ENCODE measurements at regions not wholly inside any gene's neighbourhood (a gene's known extent, or its start where the extent isn't known, plus 50 kb on each side); places are given as distances from the start of the nearest gene placed in this dataset.
"Not testable (repeated sequence)": the region's sequence is repeated elsewhere in the genome, so short reads cannot be mapped to it uniquely, and the experiment has no call there.

DNA sequence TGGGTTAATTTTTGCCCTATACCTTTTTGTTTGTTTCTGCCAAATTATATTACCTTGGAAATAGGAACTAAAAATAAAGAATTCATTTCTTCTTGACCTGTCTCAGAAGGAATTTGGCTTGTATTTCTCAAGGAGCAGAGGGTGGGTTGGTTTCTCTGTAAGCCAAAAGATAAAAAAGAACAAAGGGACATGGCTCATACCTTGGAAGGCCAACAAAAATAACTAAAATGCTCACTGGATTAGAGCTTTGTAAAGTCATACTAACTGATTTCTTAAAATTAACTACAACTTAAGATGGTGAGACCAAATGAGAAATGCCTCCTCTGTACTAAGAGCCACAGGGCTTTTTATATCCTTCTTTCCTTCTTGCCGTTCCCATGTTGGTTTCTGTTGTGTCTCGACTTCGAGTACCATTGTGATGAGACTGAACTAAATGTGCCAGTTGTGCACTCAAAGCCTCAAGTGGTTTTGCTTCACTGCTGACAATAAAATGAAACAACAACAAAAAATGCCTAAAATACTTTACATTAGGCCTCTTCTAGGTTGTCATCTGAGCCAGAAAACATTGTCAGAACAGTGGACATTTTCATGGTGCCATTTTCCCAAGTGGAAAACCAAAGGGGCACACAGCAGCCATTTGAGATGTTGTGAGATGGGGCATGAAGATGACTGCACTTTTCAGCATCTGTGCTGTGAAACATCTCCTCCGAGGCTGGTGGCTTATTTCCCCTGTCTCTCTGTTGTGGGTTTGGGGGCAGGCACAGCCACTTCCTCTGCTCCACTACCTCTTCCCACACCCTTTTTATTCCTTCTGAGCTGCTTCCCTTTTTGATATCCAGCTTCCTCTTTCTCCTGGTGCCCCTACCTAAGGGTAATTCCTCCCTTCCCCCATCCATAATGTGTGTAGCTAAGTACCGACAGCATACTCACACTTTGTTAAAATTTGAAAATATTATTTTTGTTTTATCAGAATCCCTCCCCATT, 51.8 kb upstream of the AGR3 start:
- DNase-seq: peak; percentile 15

GRCh38 chr7:16934722-16935340, 53.0 kb upstream of the AGR3 start:
- DNase-seq: no peak

- no peak for DNase-seq
Measured at GRCh38 chr7:16935341-16935735, 53.6 kb upstream of the AGR3 start.

DNA sequence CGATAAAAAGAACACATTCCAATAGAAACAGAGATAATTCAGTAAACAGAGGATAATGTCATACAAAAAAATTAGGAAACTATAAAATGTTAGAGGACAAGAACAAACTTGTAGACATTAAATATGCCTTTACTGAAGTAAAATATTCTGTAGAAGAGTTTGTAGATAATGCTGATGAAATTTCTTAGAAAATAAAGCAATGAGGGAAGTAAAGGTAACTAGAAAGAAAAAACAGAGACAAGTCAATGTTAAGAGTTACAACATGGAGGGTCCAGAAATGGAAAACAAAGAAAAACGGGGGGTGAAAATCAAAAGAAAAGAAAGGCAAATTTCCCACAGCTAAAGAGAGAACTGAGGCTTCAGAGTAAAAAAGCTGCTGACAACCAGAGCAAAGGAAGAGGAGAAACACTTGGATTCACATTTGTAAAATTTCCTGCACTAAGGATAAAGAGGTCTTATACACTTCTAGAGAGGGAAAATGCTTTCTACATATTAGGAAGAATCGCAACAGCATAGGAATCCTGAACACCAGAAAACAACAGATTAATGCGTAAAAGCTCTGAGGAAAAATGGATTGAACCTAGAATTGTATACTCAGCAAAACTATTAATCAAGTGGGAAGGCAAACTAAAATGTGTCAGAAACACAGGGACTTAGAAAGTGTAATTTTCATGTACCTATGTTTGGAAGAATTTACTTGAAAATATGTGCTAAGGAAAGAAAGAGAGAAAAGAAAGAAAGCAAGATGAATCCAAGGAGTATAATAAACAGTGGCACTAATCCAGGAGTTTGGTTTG, 55.0 kb upstream of the AGR3 start:
- no peak for DNase-seq

- no peak for DNase-seq
Measured at GRCh38 chr7:16939161-16939560, 57.4 kb upstream of the AGR3 start.

DNA sequence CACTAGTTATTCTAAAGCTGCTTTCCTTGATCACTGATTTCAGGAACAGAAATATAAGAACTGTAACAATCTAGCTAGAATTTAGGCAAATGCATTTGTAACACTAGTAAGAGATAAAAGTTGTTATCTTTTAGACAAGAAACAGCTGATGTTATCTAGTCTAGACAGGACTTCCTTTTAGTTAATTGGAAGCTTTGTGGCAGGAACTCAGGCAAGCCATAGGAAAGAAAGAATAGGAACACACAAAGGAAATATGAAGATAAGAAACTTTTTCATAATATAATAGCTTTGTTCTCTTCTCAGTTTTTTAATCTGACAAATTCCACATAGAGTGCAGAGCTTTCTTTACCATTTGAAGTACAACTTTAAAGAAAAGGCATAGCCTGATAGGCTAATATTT, 59.0 kb upstream of the AGR3 start:
- no peak for DNase-seq

DNA sequence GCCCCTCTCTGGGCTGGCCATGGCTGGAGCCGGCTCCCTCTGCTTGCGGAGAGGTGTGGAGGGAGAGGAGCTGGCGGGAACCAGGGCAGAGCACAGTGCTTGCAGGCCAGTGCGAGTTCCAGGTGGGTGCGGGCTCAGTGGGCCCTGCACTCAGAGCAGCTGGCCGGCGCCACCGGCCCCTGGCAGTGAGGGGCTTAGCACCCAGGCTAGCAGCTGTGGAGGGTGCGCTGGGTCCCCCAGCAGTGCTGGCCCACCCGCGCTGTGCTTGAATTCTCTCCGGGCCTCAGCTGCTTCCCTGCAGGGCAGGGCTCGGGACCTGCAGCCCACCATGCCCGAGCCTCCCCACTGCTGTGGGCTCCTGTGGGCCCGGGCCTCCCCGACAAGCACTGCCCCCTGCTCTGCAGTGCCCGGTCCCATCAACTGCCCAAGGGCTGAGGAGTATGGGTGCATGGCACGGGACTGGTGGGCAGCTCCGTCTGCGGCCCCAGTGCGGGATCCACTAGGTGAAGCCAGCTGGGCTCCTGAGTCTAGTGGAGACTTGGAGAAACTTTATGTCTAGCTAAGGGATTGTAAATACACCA, 61.2 kb upstream of the AGR3 start:
- DNase-seq: no peak

DNA sequence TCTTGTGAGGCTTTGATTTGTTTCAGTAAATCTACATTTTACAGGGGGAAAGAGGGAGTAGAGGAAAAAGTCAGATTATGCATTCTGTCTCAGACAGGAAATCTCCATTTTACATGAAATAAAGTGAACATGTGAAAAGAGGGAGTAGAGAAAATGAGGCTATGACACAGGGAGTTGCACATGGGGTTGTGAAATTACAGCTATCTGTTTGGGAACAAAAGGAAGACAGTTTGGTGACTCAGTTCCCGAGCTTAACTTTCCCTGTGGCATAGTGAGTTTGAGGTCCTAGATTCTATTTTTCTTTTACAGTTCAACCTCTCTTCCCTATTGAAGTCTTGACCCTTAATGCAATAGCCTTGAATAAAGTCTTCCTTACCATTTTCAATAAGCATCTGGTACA, 63.2 kb upstream of the AGR3 start:
- no peak for DNase-seq

DNA sequence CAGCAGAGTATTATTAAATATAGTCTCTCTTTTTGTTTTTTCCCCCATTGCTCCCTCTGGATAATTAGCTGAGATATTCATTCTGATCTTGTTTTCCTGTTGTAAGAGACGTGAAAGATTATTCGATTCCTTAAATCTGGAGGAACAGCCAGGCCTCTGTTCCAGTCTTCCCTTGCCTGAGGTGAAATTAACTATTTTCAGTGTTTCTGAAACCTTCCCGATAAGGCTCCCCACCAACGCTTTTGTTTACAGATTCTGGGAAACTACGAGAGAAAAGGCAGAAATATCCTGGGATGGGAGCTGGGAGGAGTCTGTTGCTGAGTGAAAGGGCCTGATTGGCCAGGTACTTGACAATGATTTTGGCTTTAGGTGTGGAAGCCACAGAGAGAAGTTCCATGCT, 63.6 kb upstream of the AGR3 start:
- DNase-seq: no peak

- DNase-seq: not testable (repeated sequence)
Measured at GRCh38 chr7:16948110-16948509, 66.3 kb upstream of the AGR3 start.

- DNase-seq: no peak
Measured at GRCh38 chr7:16951483-16952080, 69.8 kb upstream of the AGR3 start.

- DNase-seq: no peak
Measured at GRCh38 chr7:16954321-16954720, 72.5 kb upstream of the AGR3 start.

DNA sequence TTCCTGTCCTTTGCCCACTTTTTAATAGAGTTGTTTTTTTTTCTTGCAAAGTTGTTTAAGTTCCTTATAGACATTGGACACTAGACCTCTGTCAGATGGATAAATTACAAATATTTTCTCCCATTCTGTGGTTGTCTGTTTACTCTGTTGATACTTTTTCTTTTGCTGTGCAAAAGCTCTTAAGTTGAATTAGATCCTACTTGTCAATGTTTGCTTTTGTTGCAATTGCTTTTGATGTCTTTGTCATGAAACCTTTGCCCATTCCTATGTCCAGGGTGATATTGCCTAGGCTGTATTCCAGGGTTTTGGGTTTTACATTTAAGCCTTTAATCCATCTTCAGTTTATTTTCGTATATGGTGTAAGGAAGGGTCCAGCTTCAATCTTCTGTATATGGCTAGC, 76.9 kb upstream of the AGR3 start:
- no peak for DNase-seq

DNA sequence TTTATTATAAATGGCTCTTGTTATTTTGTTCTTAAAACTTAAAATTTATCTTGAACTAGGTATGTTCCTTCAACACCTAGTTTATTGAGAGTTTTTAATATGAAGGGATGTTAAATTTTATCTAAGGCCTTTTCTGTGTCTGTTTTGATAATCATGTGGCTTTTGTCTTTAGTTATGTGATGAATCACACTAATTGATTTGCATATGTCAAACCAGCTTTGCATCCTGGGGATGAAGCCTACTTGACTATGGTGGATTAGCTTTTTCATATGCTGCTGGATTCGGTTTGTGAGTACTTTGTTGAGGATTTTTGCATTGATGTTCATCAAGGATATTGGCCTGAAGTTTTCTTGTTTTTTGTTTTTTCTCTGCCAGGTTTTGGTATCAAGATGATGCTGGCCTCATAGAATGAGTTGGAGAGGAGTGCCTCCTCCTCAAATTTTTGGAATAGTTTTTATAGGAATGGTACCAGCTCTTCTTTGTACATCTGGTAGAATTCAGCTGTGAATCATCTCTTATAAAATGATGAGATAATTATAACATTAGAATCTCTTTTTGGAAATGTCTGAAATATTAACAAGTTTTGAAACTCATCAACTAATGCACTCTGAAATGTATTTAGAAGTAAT, 78.7 kb upstream of the AGR3 start:
- no peak for DNase-seq

- no peak for DNase-seq
Measured at GRCh38 chr7:16961641-16962040, 79.9 kb upstream of the AGR3 start.

DNA sequence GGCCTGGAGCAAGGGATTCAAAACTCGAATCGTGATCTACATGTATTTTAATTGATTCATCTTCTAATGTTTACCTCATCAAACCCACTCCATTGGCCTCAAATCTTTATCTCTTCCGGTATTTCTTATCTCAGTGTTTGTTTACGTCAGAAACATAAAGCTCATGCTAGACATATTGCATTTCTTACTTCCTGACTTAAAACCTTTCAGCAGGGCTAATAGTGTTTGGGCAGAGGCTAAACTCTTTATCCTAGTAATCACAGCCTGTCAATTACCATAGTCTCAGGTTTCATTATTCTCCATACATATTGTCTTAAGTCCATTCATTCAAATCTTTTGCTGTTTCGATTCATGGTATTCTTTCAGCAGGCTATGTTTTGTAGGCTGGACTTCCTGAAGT, 81.3 kb upstream of the AGR3 start:
- DNase-seq: no peak

- not testable (repeated sequence) for DNase-seq
Measured at GRCh38 chr7:16965697-16966096, 83.9 kb upstream of the AGR3 start.

- no peak for DNase-seq
Measured at GRCh38 chr7:16967300-16967811, 85.6 kb upstream of the AGR3 start.

GRCh38 chr7:16970732-16971482, 89.1 kb upstream of the AGR3 start:
- no peak for DNase-seq

GRCh38 chr7:16975712-16976111, 93.9 kb upstream of the AGR3 start:
- no peak for DNase-seq

All from CD4-positive, alpha-beta T cell treated with Interleukin-4 for 4 hours (primary cell).